ENCODE measurements at regions not wholly inside any gene's neighbourhood (a gene's known extent, or its start where the extent isn't known, plus 50 kb on each side); places are given as distances from the start of the nearest gene placed in this dataset.

DNA sequence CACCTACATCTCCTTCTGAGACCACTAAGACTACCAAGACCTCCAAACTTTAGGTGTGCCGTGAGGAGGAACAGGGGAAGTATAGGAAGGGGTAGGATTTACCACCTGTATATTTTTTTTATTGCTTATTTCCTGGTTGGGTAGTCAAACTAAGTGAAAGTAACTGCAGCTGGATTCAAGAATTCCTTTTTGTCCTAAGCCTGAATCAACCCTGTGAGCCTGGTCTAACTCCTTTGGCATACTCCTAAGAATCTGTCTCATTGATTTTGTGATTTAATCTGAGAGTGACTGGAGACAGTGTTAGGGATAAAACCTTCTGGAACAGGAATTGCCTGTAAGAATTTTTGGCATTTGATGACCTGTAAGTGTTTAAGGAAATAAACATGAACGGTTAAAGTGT, 523.5 kb upstream of the MIR17HG start:
- no peak for DNase-seq (ENCODE audit: extremely low read depth, low read depth)
- TF ChIP-seq, protein P1, sequence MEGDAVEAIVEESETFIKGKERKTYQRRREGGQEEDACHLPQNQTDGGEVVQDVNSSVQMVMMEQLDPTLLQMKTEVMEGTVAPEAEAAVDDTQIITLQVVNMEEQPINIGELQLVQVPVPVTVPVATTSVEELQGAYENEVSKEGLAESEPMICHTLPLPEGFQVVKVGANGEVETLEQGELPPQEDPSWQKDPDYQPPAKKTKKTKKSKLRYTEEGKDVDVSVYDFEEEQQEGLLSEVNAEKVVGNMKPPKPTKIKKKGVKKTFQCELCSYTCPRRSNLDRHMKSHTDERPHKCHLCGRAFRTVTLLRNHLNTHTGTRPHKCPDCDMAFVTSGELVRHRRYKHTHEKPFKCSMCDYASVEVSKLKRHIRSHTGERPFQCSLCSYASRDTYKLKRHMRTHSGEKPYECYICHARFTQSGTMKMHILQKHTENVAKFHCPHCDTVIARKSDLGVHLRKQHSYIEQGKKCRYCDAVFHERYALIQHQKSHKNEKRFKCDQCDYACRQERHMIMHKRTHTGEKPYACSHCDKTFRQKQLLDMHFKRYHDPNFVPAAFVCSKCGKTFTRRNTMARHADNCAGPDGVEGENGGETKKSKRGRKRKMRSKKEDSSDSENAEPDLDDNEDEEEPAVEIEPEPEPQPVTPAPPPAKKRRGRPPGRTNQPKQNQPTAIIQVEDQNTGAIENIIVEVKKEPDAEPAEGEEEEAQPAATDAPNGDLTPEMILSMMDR (IDR thresholded peaks at IDR 0.05; ENCODE audit: low read depth, low read length) = no peak

GRCh38 chr13:90826688-90827087, 520.8 kb upstream of the MIR17HG start:
- no peak for DNase-seq (ENCODE audit: extremely low read depth, low read depth)
- TF ChIP-seq, protein P1 (IDR thresholded peaks at IDR 0.05; ENCODE audit: low read depth, low read length) = no peak

DNA sequence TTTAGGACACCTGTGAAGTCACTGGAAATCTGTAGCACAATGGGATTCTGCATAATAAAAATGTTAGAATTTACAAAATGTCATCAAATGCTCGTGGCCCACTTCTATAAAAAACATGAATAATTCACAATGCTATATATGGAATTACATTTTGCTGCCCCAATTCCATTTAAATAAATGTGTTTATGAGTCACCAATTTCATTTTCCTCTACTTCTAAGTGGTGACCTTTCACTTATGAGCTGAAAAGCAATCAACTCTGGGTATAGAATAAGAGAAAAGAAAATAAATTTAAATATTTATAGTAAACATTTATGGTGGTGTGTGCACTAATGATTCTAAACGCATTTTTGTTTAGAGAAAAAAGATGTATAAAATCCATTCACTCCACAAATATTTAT, 516.7 kb upstream of the MIR17HG start:
- DNase-seq (ENCODE audit: extremely low read depth, low read depth) = no peak
- TF ChIP-seq, protein P1 (IDR thresholded peaks at IDR 0.05; ENCODE audit: low read depth, low read length) = no peak

DNA sequence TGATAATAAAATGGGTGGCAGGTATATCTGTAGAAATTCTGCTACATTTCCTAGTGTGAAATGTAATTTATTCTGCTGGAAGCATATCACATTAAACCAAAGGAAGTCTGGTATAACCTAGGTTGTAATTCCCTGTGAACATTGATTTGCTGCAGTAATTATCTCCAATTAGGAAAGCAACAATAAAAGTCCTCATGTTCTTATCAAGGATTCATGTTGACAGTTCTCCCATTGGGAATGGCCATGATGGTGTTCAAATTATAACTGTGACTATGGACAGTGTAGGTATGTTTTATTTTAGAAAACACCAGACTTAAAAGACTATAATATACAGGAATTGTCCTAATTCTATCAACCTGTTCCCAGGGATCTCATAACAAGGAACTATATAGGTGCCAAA, 513.5 kb upstream of the MIR17HG start:
- DNase-seq (ENCODE audit: extremely low read depth, low read depth) = no peak
- TF ChIP-seq, protein P1 (IDR thresholded peaks at IDR 0.05; ENCODE audit: low read depth, low read length) = no peak

- TF ChIP-seq, protein P1 (IDR thresholded peaks at IDR 0.05; ENCODE audit: low read depth, low read length) = no peak
- no peak for DNase-seq (ENCODE audit: extremely low read depth, low read depth)
These were observed 512.8 kb upstream of the MIR17HG start for GRCh38 chr13:90834700-90835099.

DNA sequence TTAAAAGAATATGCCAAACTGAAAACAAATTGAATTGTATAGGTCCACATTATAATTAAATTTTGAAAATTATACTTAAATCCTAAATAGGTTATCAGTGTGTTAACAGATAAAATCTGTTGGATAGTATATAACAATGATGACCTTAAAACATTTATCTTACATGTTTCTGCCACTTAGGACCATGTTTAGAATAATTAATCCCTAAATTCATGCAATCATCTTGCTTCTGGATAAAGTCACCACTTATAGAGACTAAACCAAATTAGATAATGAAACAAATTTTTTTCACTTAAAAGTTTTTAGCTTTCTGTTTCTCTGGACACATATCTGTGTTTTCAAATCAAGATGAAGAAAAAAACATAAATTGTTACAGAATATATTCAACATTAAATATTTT, 511.7 kb upstream of the MIR17HG start:
- TF ChIP-seq, protein P1 (IDR thresholded peaks at IDR 0.05; ENCODE audit: low read depth, low read length) = no peak
- DNase-seq (ENCODE audit: extremely low read depth, low read depth) = no peak

DNA sequence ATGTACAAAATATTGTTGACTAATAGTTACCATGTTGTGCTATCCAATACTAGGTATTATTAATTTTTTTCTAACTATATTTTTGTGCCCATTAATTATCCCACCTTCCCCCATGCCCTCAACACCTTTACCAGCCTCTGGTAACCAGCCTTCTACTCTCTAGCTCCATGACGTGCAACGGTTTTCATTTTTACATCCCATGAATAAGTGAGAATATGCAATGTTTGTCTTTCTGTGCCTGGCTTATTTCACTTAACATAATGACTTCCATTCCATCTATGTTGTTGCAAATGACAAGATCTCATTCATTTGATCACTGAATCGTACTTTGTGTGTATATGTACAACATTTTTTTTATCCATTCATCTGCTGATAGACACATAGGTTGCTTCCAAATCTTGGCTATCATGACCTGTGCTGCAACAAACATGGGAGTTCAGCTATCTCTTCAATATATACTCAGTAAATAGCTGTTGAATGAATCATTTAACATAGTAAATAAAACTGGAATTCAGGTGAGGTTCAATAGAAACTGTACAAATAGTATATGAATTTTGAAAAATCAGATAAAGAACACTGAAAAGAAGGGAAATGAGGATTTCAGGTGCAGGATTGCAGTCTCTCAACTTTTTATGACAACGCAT, 509.0 kb upstream of the MIR17HG start:
- TF ChIP-seq, protein P1 (IDR thresholded peaks at IDR 0.05; ENCODE audit: low read depth, low read length) = no peak
- no peak for DNase-seq (ENCODE audit: extremely low read depth, low read depth)

Measured in AG09319 (cell line).